Osteoblast (primary cell): ENCODE measurements at regions not wholly inside any gene's neighbourhood (a gene's known extent, or its start where the extent isn't known, plus 50 kb on each side); places are given as distances from the start of the nearest gene placed in this dataset.

Experiments used
- DNase-seq: peaks from one replicate; pipeline ENCODE4 v3.0.0; 2011; ENCODE audit warnings: low spot score, mixed read lengths; ENCODE audit not compliant: insufficient read length; ENCODE audit errors: missing footprints
- H2AFZ ChIP-seq: 2 replicates; pipeline ENCODE4 v1.6.0; 2011; ENCODE audit warnings: mild to moderate bottlenecking, low read length
- H3K27ac ChIP-seq: 2 replicates; pipeline ENCODE4 v1.5.1; 2011; ENCODE audit warnings: mild to moderate bottlenecking, low read depth, low read length, moderate library complexity
- H3K27me3 ChIP-seq: 2 replicates; pipeline ENCODE4 v1.6.0; 2012; ENCODE audit warnings: mild to moderate bottlenecking, control low read depth, inconsistent platforms, low read length, moderate library complexity; ENCODE audit not compliant: insufficient read depth
- H3K36me3 ChIP-seq: 2 replicates; pipeline ENCODE4 v1.5.1; 2011; ENCODE audit warnings: mild to moderate bottlenecking, low read length, control low read depth, moderate library complexity; ENCODE audit not compliant: insufficient read depth
- H3K4me1 ChIP-seq: 2 replicates; pipeline ENCODE4 v1.5.1; 2011; ENCODE audit warnings: mild to moderate bottlenecking, low read length, control low read depth, moderate library complexity; ENCODE audit not compliant: insufficient read depth
- H3K4me2 ChIP-seq: 2 replicates; pipeline ENCODE4 v1.6.0; 2011; ENCODE audit warnings: mild to moderate bottlenecking, low read length; ENCODE audit not compliant: insufficient read depth
- H3K4me3 ChIP-seq: fragments of 200-600 bp; sonication (generic); 3 replicates; pipeline ENCODE4 v1.5.1; 2012; ENCODE audit warnings: mild to moderate bottlenecking, low read length, inconsistent platforms; ENCODE audit not compliant: insufficient read depth
- H3K79me2 ChIP-seq: 2 replicates; pipeline ENCODE4 v1.6.0; 2012; ENCODE audit warnings: mild to moderate bottlenecking, low read length, control low read depth, inconsistent platforms; ENCODE audit not compliant: insufficient read depth
- H3K9me3 ChIP-seq: 2 replicates; pipeline ENCODE4 v1.5.1; 2011; ENCODE audit warnings: low read depth, low read length, control low read depth
- H4K20me1 ChIP-seq: 2 replicates; pipeline ENCODE4 v1.6.0; 2012; ENCODE audit warnings: mild to moderate bottlenecking, low read length, control low read depth; ENCODE audit not compliant: insufficient read depth
- TF ChIP-seq, protein P1 (sequence below): IDR thresholded peaks from 2 replicates; pipeline ENCODE4 v1.5.1; 2011; ENCODE audit warnings: mild to moderate bottlenecking, low read depth, low read length, moderate library complexity; ENCODE audit errors: extremely low read depth

DNA sequence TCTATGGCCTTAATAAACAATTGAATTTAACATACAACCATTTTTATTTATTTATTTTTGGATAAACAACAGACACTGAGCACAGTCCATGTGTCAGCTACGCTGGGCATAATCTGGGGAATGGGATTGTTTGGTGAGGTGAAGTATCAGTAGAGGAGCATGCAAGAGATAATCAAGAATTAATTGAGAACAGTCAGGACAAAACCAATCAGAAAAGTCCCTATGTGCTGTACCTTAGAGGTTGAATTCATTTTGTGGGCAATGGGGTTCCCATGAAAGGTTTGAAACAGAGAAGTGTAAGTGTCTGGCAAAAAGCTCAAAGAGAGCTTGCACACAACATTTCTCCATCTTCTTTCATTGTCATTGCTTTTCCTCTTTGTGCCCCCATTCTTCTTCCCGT is 198.2 kb downstream of the RNF144A start:
- H3K4me1 ChIP-seq: no peaks in the 10 kb centered on the region
- H3K36me3 ChIP-seq: no peaks in the 10 kb centered on the region
- no peaks in the 10 kb centered on the region for H4K20me1 ChIP-seq
- H3K9me3 ChIP-seq: no peaks in the 10 kb centered on the region
- no peak overlapping the region for H3K27ac ChIP-seq
- H3K79me2 ChIP-seq: no peaks in the 10 kb centered on the region
- no peak overlapping the region for H3K4me3 ChIP-seq
- DNase-seq: no peak
- no peak overlapping the region for H2AFZ ChIP-seq
- H3K27me3 ChIP-seq: no peaks in the 10 kb centered on the region
- no peak overlapping the region for H3K4me2 ChIP-seq
- TF ChIP-seq, protein P1, sequence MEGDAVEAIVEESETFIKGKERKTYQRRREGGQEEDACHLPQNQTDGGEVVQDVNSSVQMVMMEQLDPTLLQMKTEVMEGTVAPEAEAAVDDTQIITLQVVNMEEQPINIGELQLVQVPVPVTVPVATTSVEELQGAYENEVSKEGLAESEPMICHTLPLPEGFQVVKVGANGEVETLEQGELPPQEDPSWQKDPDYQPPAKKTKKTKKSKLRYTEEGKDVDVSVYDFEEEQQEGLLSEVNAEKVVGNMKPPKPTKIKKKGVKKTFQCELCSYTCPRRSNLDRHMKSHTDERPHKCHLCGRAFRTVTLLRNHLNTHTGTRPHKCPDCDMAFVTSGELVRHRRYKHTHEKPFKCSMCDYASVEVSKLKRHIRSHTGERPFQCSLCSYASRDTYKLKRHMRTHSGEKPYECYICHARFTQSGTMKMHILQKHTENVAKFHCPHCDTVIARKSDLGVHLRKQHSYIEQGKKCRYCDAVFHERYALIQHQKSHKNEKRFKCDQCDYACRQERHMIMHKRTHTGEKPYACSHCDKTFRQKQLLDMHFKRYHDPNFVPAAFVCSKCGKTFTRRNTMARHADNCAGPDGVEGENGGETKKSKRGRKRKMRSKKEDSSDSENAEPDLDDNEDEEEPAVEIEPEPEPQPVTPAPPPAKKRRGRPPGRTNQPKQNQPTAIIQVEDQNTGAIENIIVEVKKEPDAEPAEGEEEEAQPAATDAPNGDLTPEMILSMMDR: no peak

DNA sequence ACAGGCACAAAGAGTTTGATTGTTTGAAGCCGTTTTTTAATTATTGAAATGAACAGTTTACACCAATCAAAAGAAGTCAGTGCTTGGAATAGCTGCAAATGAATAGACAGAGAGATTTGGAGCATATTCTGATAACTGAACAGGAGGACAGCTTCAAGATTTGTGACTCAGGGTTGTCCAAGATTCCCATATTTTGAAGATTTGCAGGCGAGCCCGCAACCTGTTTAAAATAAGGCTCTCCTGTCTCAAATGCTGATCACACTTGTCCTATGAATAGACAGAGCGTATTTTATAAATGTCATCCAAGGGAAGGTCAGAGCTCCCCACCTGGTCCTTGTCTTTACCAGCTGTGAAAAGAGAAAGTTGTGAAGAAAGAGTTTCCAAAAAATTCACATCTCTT is 198.7 kb downstream of the RNF144A start:
- Histone ChIP-seq H3K4me2 (no peak overlapping the region), H4K20me1 (no peaks in the 10 kb centered on the region), H2AFZ (no peak overlapping the region), H3K9me3 (no peaks in the 10 kb centered on the region), H3K4me3 (no peak overlapping the region), H3K27me3 (no peaks in the 10 kb centered on the region), H3K36me3 (no peaks in the 10 kb centered on the region), H3K27ac (no peak overlapping the region), H3K79me2 (no peaks in the 10 kb centered on the region), H3K4me1 (no peaks in the 10 kb centered on the region)
- DNase-seq: no peak
- TF ChIP-seq, protein P1: no peak

DNA sequence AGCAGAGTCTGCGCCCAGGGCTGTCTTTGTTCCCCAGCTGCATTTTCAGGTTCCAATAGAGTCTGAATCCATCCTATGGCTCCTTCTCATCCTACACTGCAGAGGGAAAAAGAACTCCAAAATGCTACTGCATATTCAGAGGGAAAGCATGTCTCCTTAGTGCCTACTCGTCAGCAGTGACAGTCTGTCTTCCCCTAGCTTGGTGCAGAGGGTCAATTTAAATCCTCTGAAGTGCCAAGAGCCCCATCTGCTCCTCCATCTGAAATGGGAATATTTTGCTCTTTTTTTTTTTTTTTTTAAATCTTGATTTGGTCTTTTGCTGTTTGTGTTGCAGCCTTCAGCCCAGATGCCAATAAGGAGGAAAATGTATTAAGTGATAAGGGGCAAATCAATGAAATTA is 199.3 kb downstream of the RNF144A start:
- H3K27ac ChIP-seq: no peak overlapping the region
- TF ChIP-seq, protein P1: no peak
- H4K20me1 ChIP-seq: no peaks in the 10 kb centered on the region
- H3K4me1 ChIP-seq: no peaks in the 10 kb centered on the region
- no peak overlapping the region for H3K4me2 ChIP-seq
- no peak overlapping the region for H3K4me3 ChIP-seq
- DNase-seq: no peak
- H3K36me3 ChIP-seq: no peaks in the 10 kb centered on the region
- no peak overlapping the region for H2AFZ ChIP-seq
- H3K27me3 ChIP-seq: no peaks in the 10 kb centered on the region
- H3K79me2 ChIP-seq: no peaks in the 10 kb centered on the region
- no peaks in the 10 kb centered on the region for H3K9me3 ChIP-seq

DNA sequence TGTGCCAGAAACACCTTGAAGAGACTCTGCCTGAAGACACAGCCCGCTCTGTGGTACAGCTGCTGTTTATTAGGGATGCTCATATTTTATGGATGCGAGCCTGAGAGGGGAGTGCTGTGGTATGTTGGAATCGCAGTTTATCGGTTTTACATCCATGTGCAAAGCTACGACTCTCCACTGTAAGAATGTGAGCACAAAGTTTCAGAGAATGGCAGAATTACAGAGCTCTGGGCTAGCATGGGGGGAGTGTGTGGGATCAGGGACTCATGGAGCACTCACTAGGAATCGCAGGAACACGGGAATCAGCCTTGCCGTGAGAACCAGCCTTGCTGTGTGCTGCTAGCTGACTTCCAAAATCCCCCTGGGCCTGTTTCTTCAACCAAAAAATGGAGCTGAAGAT is 199.9 kb downstream of the RNF144A start:
- Histone ChIP-seq H3K27ac (no peak overlapping the region), H2AFZ (no peak overlapping the region), H3K79me2 (no peaks in the 10 kb centered on the region), H3K9me3 (no peaks in the 10 kb centered on the region), H3K4me3 (no peak overlapping the region), H3K27me3 (no peaks in the 10 kb centered on the region), H3K4me1 (no peaks in the 10 kb centered on the region), H3K36me3 (no peaks in the 10 kb centered on the region), H4K20me1 (no peaks in the 10 kb centered on the region), H3K4me2 (no peak overlapping the region)
- DNase-seq: no peak
- TF ChIP-seq, protein P1: no peak
